IMR-90 (cell line): ENCODE measurements at regions not wholly inside any gene's neighbourhood (a gene's known extent, or its start where the extent isn't known, plus 50 kb on each side); places are given as distances from the start of the nearest gene placed in this dataset.
A peak's percentile ranks its signal among the peaks of the same experiment; 100 is the strongest.

Source experiments
- ATAC-seq: fragments of 200-7000 bp; cut with Tn5 transposase; 2 replicates; pipeline ENCODE4 v1.9.1; 2020; ENCODE audit warnings: low read depth, mild to moderate bottlenecking, moderate library complexity
- BruUV-seq: library from RNA; stranded (reverse); fragments of 400-500 nt; replicated peaks from 2 replicates; lab custom pipeline; 2021; lab: Mats Ljungman, UMichigan
- CTCF ChIA-PET: fragments of 300-600 bp; formaldehyde crosslinking; extraction: SDS; loops from one replicate; lab custom pipeline; 2021; ENCODE audit warnings: antibody characterized with exemption; lab: Yijun Ruan, JAX
- POLR2A ChIA-PET: fragments of 300-600 bp; sonication (Branson Sonifier 250); formaldehyde crosslinking; loops from one replicate; lab custom pipeline; 2022; ENCODE audit warnings: antibody characterized with exemption; ENCODE audit not compliant: unreplicated experiment; lab: Charles Lee
- DNase-seq: peaks from one replicate; pipeline ENCODE4 v3.0.0; 2013
- H2AFZ ChIP-seq: replicated peaks from 2 replicates; pipeline ENCODE3; 2013; ENCODE audit warnings: low read length, mild to moderate bottlenecking; ENCODE audit not compliant: poor library complexity
- H2AK5ac ChIP-seq: 2 replicates; pipeline ENCODE4 v1.6.1; 2013; ENCODE audit warnings: low read depth, low read length, inconsistent platforms
- H2AK9ac ChIP-seq: replicated peaks from 2 replicates; pipeline ENCODE3; 2013; ENCODE audit warnings: mild to moderate bottlenecking, low read depth, low read length, moderate library complexity; ENCODE audit not compliant: poor library complexity
- H2BK120ac ChIP-seq: 2 replicates; pipeline ENCODE4 v1.6.1; 2013; ENCODE audit warnings: low read depth, low read length, inconsistent platforms
- H2BK15ac ChIP-seq: 3 replicates; pipeline ENCODE4 v1.6.1; 2013; ENCODE audit warnings: low read depth, low read length, inconsistent platforms
- H2BK20ac ChIP-seq: 2 replicates; pipeline ENCODE4 v1.6.1; 2013; ENCODE audit warnings: low read depth, mild to moderate bottlenecking, inconsistent platforms, low read length, moderate library complexity
- H2BK5ac ChIP-seq: 2 replicates; pipeline ENCODE4 v1.6.1; 2013; ENCODE audit warnings: mild to moderate bottlenecking, low read depth, low read length, inconsistent platforms; ENCODE audit not compliant: poor library complexity, severe bottlenecking
- H3K14ac ChIP-seq: replicated peaks from 2 replicates; pipeline ENCODE4 v1.6.1; 2013; ENCODE audit warnings: low read depth, low read length, inconsistent platforms
- H3K18ac ChIP-seq: 2 replicates; pipeline ENCODE4 v1.6.1; 2013; ENCODE audit warnings: low read depth, low read length, control low read depth
- H3K23ac ChIP-seq: 2 replicates; pipeline ENCODE4 v1.6.1; 2013; ENCODE audit warnings: low read depth, low read length, inconsistent platforms
- H3K27ac ChIP-seq: 2 replicates; pipeline ENCODE4 v1.5.1; 2013; ENCODE audit warnings: mild to moderate bottlenecking, control low read depth, low read length; ENCODE audit not compliant: insufficient read depth
- H3K27me3 ChIP-seq: 2 replicates; pipeline ENCODE4 v1.6.1; 2013; ENCODE audit warnings: low read length; ENCODE audit not compliant: control insufficient read depth, insufficient read depth
- H3K36me3 ChIP-seq: 2 replicates; pipeline ENCODE4 v1.6.1; 2013; ENCODE audit warnings: low read length, mixed read lengths; ENCODE audit not compliant: control insufficient read depth, insufficient read depth
- H3K4ac ChIP-seq: 2 replicates; pipeline ENCODE4 v1.6.1; 2013; ENCODE audit warnings: low read depth, low read length, inconsistent platforms
- H3K4me1 ChIP-seq: 2 replicates; pipeline ENCODE4 v1.6.1; 2013; ENCODE audit warnings: low read length, mixed read lengths; ENCODE audit not compliant: control insufficient read depth, insufficient read depth
- H3K4me2 ChIP-seq: 2 replicates; pipeline ENCODE4 v1.6.1; 2013; ENCODE audit warnings: low read depth, mild to moderate bottlenecking, control low read depth, low read length, moderate library complexity
- H3K4me3 ChIP-seq: 2 replicates; pipeline ENCODE4 v1.5.1; 2013; ENCODE audit warnings: low read depth, mild to moderate bottlenecking, control low read depth, low read length, moderate library complexity; ENCODE audit not compliant: insufficient read depth
- H3K56ac ChIP-seq: 2 replicates; pipeline ENCODE4 v1.6.1; 2013; ENCODE audit warnings: low read length, inconsistent platforms; ENCODE audit not compliant: insufficient read depth; ENCODE audit errors: extremely low read depth
- H3K79me1 ChIP-seq, 2 experiments: 2 replicates each; pipeline ENCODE4 v1.6.1; 2013; ENCODE audit warnings: low read length in 2 of 2, inconsistent platforms in 1 of 2, low read depth in 1 of 2
- H3K9ac ChIP-seq: 2 replicates; pipeline ENCODE4 v1.6.1; 2013; ENCODE audit warnings: low read depth, low read length, control low read depth
- H3K9me1 ChIP-seq: 2 replicates; pipeline ENCODE4 v1.6.1; 2013; ENCODE audit warnings: low read length, inconsistent platforms; ENCODE audit not compliant: insufficient read depth
- H3K9me3 ChIP-seq: 2 replicates; pipeline ENCODE4 v1.6.1; 2013; ENCODE audit warnings: low read length; ENCODE audit not compliant: control insufficient read depth, insufficient read depth
- H4K20me1 ChIP-seq: 2 replicates; pipeline ENCODE4 v1.6.1; 2013; ENCODE audit warnings: low read length, inconsistent platforms; ENCODE audit not compliant: insufficient read depth
- H4K5ac ChIP-seq: 2 replicates; pipeline ENCODE4 v1.6.1; 2013; ENCODE audit warnings: mild to moderate bottlenecking, low read depth, low read length, control low read depth
- H4K8ac ChIP-seq, 2 experiments: 2 replicates each; pipeline ENCODE4 v1.6.1; 2013; ENCODE audit warnings: low read depth in 2 of 2, low read length in 2 of 2, control low read depth in 1 of 2, inconsistent platforms in 1 of 2
- H4K91ac ChIP-seq: 2 replicates; pipeline ENCODE4 v1.6.1; 2013; ENCODE audit warnings: low read depth, low read length, inconsistent platforms; ENCODE audit not compliant: insufficient read depth
- BHLHE40 ChIP-seq: fragments of 150-350 bp; IDR thresholded peaks from 2 replicates; pipeline ENCODE4 v1.6.1; 2016; ENCODE audit warnings: mild to moderate bottlenecking, low read depth, low read length
- CEBPB ChIP-seq: IDR thresholded peaks from 2 replicates; pipeline ENCODE4 v1.6.1; 2012; ENCODE audit warnings: low read depth, low read length, improper control_type of control experiment
- USF2 ChIP-seq: fragments of 150-350 bp; IDR thresholded peaks from 2 replicates; pipeline ENCODE4 v1.6.1; 2017; ENCODE audit warnings: mild to moderate bottlenecking, antibody characterized with exemption, low read length, low read depth
- WGBS, 2 experiments: methylation state at CpG; one replicate each; pipeline versions ENCODE4 v1.1.5 to v1.1.7; 2013; ENCODE audit warnings: missing lambda C conversion rate in 2 of 2; ENCODE audit not compliant: insufficient read length in 1 of 2; ENCODE audit errors: extremely low coverage in 2 of 2; 5-methylcytosine and 5-hydroxymethylcytosine counted together
- dilution Hi-C: fragments of 300-500 bp; cut with HindIII; formaldehyde crosslinking; loops from one replicate; pipeline ENCODE4 v1.14.3; 2018; ENCODE audit warnings: low sequenced_read_pairs; ENCODE audit not compliant: unreplicated experiment
- in situ Hi-C: fragments of 300-500 bp; cut with MboI; formaldehyde crosslinking; loops from 3 replicates; pipeline ENCODE4 v1.14.3; 2019; ENCODE audit warnings: low sequenced_read_pairs, inconsistent platforms, mixed read lengths
- intact Hi-C: fragments of 100-400 bp; cut with micrococcal nuclease; formaldehyde crosslinking; loops from 2 replicates; pipeline ENCODE4 v1.10.0; 2022
- TF ChIP-seq, protein P1 (sequence below): fragments of 150-350 bp; IDR thresholded peaks from 2 replicates; pipeline ENCODE4 v1.6.1; 2016; ENCODE audit warnings: low read depth, mild to moderate bottlenecking, low read length, moderate library complexity, borderline replicate concordance

DNA sequence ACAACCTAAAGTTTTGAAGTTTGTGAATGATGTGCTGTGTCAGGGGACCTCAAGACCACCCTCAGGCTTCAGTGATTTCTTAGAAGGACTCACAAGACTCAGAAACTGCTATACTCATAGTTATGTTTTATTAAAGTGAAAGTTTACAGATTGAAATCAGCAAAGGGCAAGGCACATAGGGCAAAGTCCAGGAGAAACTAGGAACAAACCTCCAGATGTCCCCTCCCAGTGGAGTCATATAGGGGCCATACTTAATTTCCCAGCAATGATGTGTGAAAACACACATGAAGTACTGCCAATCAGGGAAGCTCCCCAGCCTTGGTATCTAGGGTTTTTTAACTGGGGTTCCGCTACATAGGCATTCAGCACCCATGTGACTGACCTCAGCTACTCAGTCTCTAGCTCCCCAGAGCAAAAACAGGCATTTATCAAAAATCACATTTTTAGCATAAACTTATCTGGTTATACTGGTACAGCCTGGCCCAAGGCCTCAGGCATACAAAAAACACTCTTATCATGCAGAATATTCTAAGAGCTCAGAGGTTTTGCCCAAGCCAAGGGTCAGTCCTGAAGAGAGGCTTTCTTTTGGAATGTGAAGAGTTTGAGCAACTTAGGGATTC is 74.7 kb upstream of the ANKRD55 start:
- Histone ChIP-seq H4K8ac (no peak overlapping the region), H3K9me3 (no peaks in the 10 kb centered on the region), H2BK5ac (no peak overlapping the region), H4K20me1 (no peaks in the 10 kb centered on the region), H3K4ac (no peak overlapping the region), H3K14ac (no peak overlapping the region), H2BK120ac (no peak overlapping the region), H3K23ac (no peak overlapping the region), H3K36me3 (no peaks in the 10 kb centered on the region), H3K4me1 (peaks cover 9% of the 10 kb centered on the region; the same call in 1 of the 2 replicates), H4K5ac (no peak overlapping the region), H3K56ac (no peak overlapping the region), H3K4me3 (no peak overlapping the region), H3K18ac (no peak overlapping the region), H3K9ac (no peak overlapping the region), H2BK15ac (no peak overlapping the region), H4K91ac (no peak overlapping the region), H3K9me1 (0 out of 2 replicates have a peak, but pooled peaks cover 1% of the 10 kb centered on the region), H3K27me3 (no peaks in the 10 kb centered on the region), H2BK20ac (peak overlapping the region; percentile 14; the same call in 1 of the 2 replicates), H2AK9ac (no peak overlapping the region), H2AK5ac (no peak overlapping the region), H3K27ac (no peak overlapping the region), H3K79me1 (no peaks in the 10 kb centered on the region), H2AFZ (no peak overlapping the region), H3K4me2 (no peak overlapping the region)
- TF ChIP-seq BHLHE40 (no peak), USF2 (no peak), CEBPB (no peak)
- TF ChIP-seq, protein P1, sequence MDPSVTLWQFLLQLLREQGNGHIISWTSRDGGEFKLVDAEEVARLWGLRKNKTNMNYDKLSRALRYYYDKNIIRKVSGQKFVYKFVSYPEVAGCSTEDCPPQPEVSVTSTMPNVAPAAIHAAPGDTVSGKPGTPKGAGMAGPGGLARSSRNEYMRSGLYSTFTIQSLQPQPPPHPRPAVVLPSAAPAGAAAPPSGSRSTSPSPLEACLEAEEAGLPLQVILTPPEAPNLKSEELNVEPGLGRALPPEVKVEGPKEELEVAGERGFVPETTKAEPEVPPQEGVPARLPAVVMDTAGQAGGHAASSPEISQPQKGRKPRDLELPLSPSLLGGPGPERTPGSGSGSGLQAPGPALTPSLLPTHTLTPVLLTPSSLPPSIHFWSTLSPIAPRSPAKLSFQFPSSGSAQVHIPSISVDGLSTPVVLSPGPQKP, result no peak
- WGBS, 2 experiments, result no CpG with 5 or more reads among the region's 1 CpG
- in situ Hi-C loops (no loop called here), intact Hi-C loops (no loop called here), dilution Hi-C loops (no loop called here)
- DNase-seq (no peak), ATAC-seq (no peak)
- ChIA-PET CTCF (no interaction called here), POLR2A (no interaction called here)
- no TSS peak for BruUV-seq
